Suppressor macrophage (primary cell): ENCODE measurements at regions not wholly inside any gene's neighbourhood (a gene's known extent, or its start where the extent isn't known, plus 50 kb on each side); places are given as distances from the start of the nearest gene placed in this dataset.
A peak's percentile ranks its signal among the peaks of the same experiment; 100 is the strongest.

Source experiments
- DNase-seq, 4 experiments: peaks; one replicate each; pipeline ENCODE4 v3.0.0-alpha.2; 2020 to 2022

DNA sequence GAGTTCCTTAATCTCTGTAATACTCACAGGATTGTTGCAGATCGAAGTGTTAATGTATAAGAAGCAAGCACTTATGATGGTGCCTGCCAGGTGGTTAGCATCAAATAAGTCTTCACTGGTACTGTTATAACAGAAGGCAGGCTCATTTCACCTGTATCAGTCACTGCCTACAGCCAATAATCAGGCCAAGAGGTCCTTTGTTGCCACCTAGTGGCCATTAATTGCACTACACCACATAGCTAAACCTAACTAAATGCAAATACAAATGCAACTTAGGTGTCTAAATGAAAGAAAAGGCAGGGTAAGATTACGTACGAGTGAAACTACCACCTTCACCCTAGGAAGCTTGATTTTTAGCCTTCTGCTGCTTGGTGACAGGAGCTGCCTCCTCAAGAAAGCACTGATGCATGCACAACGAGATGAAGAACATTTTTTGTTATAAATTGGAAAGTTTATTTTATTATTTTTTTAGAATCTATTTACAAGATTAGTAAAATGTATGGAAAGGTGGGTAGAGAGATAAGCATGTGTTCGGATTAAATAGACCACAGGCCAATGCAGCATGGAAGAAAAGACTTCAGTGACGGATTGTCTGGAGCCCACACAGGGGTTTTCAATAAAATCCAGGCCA, 334.8 kb upstream of the CAMK1G start:
- peak; percentile 66 to 82 (median 74) for DNase-seq

GRCh38 chr1:209249280-209249670, 334.2 kb upstream of the CAMK1G start:
- peak in 2 of 4 experiments; percentile 2 to 14 for DNase-seq

- DNase-seq = no peak
Observed at GRCh38 chr1:209249785-209250440, 333.6 kb upstream of the CAMK1G start.

- no peak for DNase-seq
Observed at GRCh38 chr1:209250861-209251636, 332.5 kb upstream of the CAMK1G start.

DNA sequence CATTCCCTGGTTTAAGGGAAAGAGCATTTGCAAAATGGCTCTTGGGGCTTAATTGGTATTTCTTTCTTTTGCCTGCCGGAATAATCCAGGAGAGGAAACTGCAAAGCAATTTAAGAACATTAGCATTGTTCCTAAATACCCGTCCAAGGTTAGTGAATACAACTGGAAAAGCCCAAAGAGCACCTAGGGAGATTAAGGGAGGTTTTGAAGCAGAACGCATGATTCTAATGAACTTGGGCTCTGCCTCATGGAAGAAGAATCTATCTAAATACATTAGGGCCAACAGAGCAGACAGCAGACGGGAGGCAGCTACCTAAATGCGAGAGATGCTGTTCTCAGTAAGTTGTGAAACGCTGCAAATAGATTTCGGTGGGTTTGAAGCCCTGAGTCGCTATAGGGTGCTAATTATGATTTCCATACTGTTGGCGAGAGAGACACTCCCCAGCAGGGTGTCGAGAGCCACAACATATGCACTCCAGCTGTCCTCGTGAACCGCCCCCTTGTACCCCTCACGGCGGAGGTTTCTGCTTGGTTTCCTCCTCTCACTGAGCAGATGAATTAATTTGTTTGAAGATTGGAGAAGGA, 326.7 kb upstream of the CAMK1G start:
- DNase-seq = no peak

DNA sequence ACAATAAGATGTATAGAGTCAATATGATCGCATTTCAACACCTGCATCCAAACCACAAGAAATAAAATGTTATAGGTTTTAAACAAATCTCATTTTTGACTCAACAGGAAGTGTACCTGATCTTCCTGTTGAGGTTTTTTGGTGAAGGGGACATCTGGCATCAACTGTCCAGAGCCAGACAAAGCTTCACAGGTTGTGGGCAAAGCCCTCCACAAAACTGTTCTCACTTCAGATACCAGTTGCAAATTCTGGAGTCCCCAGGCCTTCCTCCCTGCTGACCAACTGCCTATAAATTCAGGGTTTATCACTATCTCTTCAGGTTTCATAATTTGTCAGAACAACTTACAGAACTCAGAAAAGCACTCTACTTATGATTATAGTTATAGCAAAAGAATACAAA, 326.1 kb upstream of the CAMK1G start:
- no peak for DNase-seq

- no peak for DNase-seq
Observed at GRCh38 chr1:209260136-209260535, 323.4 kb upstream of the CAMK1G start.

DNA sequence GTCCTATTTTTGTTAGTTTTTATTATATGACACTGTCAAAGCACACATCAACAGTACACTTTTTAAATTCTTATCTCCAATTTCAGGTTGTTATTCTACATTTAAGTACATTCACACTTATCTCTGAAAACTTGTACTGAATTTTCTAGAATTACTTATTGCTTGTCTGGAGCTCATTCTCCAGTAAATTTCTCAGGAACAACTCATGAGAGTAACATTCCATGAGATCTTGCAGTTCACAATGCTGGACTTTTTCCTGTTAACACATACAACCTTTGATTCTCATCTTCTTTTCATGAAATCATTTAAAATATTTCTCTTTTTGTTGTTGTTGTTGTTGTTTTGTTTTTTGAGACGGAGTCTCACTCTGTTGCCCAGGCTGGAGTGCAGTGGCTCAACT, 320.9 kb upstream of the CAMK1G start:
- DNase-seq = no peak

DNA sequence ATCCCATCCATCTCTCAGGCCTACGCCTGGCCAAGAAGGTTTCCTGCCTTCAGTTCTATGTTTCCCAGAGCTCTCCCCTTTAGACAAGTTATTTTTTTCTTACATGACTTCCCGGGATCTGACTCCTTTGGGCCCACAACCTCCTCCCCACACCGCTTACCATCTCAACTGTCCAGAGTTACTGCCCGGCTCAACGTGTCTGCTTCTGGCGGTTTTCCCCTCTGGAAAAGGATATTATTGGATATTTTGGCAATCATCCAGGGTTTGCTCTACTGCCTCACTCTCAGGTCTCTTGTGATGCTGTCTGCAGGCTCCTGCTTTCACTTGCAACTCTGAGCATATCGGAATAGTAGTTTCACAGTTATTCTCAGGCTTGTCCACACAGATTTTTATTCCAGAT, 318.2 kb upstream of the CAMK1G start:
- no peak for DNase-seq

- DNase-seq = no peak
Observed at GRCh38 chr1:209266590-209267205, 316.8 kb upstream of the CAMK1G start.

- no peak for DNase-seq
Observed at GRCh38 chr1:209267968-209268367, 315.5 kb upstream of the CAMK1G start.

GRCh38 chr1:209268479-209268878, 315.0 kb upstream of the CAMK1G start:
- DNase-seq = no peak

DNA sequence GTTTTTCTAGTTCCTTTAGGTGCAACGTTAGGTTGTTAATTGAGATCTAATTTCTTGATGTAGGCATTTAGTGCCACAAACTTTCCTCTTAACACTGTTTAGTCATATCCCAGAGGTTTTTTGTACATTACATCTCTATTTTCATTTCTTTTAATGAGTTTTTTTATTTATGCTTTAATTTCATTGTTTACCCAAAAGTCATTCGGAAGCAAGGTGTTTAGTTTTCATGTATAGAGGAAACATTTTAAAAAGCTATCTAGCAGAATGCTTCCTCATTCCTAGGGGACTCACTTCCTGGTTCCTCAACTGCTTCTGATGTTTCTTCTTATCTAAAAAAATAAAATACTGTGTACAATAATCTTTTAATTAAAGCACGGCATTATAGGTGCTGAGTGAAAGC, 307.2 kb upstream of the CAMK1G start:
- DNase-seq = peak in 2 of 4 experiments; percentile 1 to 16

DNA sequence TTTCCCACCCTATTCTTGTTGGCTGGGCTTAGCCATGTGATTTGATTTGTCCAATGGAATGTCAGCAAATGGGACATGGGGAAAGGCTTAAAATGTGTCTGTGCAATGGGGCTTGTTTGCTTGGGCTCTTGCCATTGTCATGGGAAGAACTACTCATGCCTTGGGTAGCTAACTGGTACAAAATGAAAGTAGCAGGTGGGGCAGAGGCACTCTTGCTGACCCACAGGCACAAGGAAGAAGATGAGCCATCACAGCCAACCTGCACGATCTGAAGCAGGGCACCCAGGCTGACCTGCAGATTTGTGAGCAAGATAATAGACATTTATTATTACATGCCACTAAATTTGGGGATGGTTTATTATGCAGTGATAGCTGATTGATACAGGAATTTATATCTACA, 305.9 kb upstream of the CAMK1G start:
- DNase-seq = no peak

- DNase-seq = no peak
Observed at GRCh38 chr1:209291715-209292114, 291.8 kb upstream of the CAMK1G start.

DNA sequence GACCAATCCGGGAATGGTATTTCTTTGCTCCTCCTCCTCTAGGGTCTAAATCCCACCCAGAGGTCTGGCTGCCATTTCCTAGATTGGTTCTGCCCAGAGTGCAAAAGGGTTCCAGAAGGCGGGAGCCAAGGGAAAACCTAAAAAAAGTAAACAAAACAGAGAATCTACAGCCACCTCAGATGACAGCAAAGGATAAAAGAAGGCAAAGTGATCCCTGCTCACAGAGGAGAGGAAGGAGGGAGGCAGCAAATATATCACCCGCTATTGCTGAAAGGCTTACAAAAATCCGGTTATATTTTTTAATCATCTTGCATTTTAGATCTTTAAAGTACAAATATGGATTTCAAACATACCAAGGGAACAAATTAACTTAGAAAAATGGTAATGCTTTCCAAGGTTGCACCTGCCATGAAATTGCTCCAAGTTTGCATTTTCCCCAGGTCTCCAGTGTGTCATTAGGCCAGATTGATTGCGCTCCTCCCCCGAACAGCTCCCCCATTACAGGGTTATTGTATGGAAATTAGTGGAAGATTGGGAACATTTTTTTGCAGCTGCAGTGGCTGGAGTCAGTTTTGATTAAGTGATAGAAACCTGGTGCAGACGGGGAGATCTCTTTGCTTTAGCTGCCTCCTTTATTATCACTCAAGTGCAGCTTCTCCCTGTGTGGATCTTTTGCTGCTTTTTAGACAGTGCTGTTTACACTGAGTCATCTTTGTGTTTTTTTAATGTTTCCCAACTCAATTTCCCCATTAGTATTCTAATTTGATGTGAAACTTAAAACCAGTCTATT, 280.5 kb upstream of the CAMK1G start:
- peak in 2 of 4 experiments; percentile 36 to 52 for DNase-seq

- DNase-seq = peak in 2 of 4 experiments; percentile 6 to 26
Observed at GRCh38 chr1:209304166-209304565, 279.3 kb upstream of the CAMK1G start.

- no peak for DNase-seq
Observed at GRCh38 chr1:209305221-209305954, 278.1 kb upstream of the CAMK1G start.

DNA sequence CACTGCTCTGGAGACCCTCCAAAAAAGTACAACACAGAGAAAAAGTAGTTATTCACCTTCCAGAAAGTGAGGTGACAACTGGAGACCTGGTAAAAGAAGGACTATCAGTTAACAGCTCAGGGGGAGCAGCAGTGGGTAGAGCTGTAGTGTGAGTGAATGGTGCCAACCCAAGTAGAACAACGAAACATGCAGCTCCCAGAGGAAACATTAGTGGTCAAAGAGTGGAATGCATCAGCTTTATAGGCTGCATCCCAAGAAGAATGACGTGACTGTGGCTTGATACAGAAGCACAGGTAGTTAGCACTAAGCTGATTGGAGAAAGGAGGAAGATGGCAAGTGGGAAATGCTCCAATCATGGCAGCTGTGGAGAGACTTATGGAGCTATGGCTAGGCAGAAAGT, 275.7 kb upstream of the CAMK1G start:
- no peak for DNase-seq

GRCh38 chr1:209309198-209309597, 274.3 kb upstream of the CAMK1G start:
- no peak for DNase-seq

- no peak for DNase-seq
Observed at GRCh38 chr1:209311770-209312169, 271.7 kb upstream of the CAMK1G start.
